ENCODE measurements at regions not wholly inside any gene's neighbourhood (a gene's known extent, or its start where the extent isn't known, plus 50 kb on each side); places are given as distances from the start of the nearest gene placed in this dataset.

- DNase-seq (ENCODE audit: low read depth in 2 of 2) = no peak
Measured at GRCh38 chr12:92359581-92360209, 214.0 kb upstream of the BTG1 start.

DNA sequence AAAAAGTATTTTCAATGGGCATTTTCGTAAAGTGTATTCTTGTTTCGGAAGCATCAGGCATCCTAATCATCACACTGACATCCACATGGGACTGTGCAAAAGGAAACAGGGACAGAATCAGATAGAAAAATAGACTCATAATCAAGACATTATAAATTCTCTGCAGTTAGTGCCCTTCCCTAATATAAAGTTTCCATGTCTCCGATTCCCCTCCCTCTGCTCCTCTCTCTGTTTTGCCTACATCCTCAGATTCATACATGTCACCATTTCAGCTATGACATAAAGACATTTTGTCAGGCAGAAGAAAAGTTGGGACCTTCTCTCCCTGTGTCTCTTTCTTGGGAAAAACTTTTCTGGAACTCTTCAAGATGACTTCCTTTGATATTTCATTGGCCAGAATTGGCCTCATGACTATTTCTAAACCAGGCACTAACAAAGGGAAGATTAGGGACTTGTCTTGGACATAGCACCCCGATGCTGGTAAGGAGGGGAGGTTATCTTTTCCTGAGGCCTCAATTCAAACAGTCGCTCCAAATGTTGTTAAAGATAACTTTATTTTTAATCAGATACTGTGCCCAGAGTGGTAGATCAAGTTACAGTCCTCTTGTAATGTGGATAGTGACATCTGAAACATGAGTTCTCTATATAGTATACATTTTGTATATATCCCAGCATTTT, 212.1 kb upstream of the BTG1 start:
- no peak for DNase-seq (ENCODE audit: low read depth in 2 of 2)

DNA sequence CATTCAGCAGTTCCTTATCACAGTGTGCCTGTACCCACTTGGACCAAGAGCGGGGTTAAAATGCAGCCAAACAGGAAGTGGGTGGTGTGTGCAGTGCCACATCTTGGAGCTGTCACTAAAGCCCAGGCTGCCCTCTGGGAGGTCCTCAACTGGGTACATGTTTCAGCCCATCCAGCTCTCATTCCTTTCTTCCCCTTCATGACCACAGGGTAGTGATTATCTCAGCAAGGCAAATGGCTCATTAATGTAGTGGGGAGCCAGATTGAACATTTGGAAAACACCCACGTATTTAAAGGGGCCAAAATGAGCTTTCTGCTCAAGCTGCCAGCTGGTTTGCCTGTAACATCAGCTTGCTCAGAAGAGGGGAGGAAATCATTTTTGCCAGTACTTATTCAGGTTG, 210.8 kb upstream of the BTG1 start:
- no peak for DNase-seq (ENCODE audit: low read depth in 2 of 2)

- DNase-seq (ENCODE audit: low read depth in 2 of 2) = no peak
Measured at GRCh38 chr12:92349635-92350034, 204.0 kb upstream of the BTG1 start.

DNA sequence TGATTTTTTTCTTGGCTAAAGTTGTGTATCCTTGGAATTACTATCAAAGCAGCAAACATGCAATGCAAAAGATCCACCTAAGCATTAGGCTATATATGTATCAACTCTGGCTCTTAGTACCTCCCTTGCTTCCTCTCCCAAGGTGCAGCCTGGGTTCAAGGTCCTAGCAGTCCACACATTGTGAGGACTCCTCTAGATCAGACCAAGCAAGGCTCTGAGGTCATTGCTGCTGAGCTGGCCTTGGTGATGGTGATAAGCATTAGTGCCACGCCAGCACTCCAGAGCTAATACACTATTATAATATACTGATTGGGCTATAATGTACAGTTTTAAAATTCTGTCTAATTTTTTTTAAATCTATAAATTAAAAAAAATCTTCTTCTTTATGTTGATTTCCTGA, 196.9 kb upstream of the BTG1 start:
- DNase-seq (ENCODE audit: low read depth in 2 of 2) = no peak

- no peak for DNase-seq (ENCODE audit: low read depth in 2 of 2)
Measured at GRCh38 chr12:92341065-92341668, 195.5 kb upstream of the BTG1 start.

DNA sequence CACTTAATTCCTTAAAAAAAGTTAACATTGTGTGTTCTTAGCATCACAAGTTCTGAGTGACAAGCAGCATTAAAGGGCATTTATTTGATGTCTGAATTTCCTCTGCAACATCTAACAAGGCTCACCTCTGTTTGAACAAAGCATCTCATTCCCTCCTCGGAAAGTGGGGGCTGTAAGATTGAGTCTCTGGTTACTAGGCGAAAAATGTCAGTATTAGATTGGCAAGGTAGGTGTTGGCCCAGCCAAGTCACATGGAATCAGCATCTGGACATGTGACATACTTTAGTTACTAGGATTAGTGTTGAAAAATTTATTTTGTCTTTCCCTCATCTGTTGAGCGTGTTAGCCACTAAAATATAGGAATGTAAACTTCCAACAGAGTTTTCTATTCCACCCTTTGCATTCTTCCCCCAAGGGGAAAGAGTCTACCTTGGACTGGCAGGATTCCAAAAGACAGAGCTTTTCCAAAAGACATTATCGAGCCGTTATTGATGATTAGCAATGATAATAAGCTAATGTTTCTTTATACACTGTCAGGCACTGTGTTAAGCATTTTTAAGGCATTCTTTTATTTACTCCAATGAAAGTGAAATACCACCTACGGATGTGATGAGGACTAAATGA, 194.9 kb upstream of the BTG1 start:
- DNase-seq (ENCODE audit: low read depth in 2 of 2) = no peak

DNA sequence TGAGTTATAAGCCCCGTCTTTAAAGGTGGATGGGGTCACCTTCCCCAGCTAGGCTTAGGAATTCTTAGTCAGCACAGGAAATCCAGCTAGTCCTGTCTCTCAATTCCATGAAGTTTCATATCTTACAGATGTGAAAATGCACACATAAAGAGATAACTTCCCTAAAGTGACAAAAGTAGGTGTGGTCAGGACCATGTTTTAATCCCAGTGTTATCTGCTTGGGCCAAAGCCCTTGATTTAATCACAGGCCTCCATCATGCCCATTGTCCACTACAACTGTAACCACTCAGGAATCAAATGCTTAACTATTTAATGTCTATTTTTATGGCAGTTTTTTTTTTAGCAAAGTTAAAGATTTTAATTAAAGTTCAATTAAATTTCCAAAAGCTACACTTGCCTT, 194.4 kb upstream of the BTG1 start:
- no peak for DNase-seq (ENCODE audit: low read depth in 2 of 2)

GRCh38 chr12:92339198-92339821, 193.7 kb upstream of the BTG1 start:
- DNase-seq (ENCODE audit: low read depth in 2 of 2) = no peak

- DNase-seq (ENCODE audit: low read depth in 2 of 2) = no peak
Measured at GRCh38 chr12:92338671-92339070, 193.0 kb upstream of the BTG1 start.

GRCh38 chr12:92338102-92338501, 192.5 kb upstream of the BTG1 start:
- DNase-seq (ENCODE audit: low read depth in 2 of 2) = no peak

- DNase-seq (ENCODE audit: low read depth in 2 of 2) = no peak
Measured at GRCh38 chr12:92337128-92337527, 191.5 kb upstream of the BTG1 start.

- DNase-seq (ENCODE audit: low read depth in 2 of 2) = no peak
Measured at GRCh38 chr12:92336641-92337040, 191.0 kb upstream of the BTG1 start.

DNA sequence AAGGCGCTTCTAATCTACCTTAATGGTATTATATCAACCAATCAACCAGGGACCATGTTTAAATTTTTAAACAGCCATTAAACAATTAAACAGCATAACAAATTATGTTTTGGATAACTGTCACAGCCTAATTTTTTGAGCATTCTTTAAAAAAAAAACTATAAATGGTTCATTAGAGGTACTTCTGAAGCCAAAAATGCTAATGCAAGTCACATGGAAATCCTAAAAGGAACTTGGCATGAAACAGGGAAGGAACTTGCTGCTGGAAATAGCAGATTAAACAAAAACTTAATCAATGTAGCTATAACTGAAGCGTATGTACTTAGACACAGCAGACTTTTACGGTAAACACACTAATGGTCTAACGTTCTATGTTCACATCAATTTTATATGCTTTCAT, 190.2 kb upstream of the BTG1 start:
- no peak for DNase-seq (ENCODE audit: low read depth in 2 of 2)

DNA sequence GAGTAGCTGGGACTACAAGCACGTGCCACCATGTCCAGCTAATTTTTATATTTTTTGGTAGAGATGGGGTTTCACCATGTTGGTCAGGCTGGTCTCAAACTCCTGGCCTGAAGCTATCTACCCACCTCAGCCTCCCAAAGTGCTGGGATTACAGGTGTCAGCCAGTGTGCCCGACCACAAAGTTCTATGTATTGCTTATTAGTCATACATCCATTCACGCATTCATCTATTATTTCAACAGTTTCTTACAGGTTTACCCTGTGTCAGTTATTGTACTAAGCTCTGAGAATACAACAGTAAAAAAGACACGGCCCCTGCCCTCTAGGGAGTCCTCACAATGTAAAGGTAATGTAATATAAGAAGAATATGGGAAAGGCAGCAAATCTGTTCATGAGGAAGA, 188.9 kb upstream of the BTG1 start:
- no peak for DNase-seq (ENCODE audit: low read depth in 2 of 2)

DNA sequence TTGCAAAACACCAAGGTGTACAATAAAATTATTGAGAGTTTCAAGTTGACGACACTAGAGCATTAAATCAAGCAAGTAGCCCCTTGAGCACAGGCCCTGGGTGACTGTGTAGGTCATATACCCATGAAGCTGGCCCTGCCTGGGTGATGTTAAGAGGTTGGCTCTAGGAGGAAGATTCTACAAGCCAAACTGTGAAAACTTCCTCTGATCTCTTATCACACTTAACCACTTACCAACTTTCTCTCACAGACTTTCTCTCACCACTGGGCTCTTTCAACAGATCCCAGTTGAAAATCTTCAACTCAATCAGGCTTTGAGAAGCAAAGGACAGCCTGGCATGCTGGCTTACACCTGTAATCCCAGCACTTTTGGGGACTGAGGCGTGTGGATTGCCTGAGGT, 186.9 kb upstream of the BTG1 start:
- no peak for DNase-seq (ENCODE audit: low read depth in 2 of 2)

GRCh38 chr12:92331383-92331782, 185.7 kb upstream of the BTG1 start:
- DNase-seq (ENCODE audit: low read depth in 2 of 2) = no peak

DNA sequence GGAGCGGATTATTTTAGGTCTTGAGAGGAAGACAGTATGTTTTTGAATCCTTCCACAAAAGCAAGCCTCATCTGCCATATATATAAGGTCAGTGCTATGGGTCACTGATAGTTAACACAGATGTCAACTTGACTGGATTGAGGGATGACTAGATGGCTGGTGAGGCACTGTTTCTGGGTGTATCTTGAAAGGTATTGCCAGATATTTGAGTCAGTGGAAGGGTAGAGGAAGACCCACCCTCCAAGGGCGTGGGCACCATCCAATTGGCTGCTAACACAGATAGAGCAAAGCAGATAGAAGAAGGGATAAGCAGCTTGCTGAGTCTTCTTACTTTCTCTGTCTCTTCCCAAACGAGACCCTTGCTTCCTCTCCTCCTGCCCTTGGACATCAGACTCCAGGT, 185.0 kb upstream of the BTG1 start:
- DNase-seq (ENCODE audit: low read depth in 2 of 2) = no peak

- DNase-seq (ENCODE audit: low read depth in 2 of 2) = no peak
Measured at GRCh38 chr12:92326877-92327276, 181.2 kb upstream of the BTG1 start.

DNA sequence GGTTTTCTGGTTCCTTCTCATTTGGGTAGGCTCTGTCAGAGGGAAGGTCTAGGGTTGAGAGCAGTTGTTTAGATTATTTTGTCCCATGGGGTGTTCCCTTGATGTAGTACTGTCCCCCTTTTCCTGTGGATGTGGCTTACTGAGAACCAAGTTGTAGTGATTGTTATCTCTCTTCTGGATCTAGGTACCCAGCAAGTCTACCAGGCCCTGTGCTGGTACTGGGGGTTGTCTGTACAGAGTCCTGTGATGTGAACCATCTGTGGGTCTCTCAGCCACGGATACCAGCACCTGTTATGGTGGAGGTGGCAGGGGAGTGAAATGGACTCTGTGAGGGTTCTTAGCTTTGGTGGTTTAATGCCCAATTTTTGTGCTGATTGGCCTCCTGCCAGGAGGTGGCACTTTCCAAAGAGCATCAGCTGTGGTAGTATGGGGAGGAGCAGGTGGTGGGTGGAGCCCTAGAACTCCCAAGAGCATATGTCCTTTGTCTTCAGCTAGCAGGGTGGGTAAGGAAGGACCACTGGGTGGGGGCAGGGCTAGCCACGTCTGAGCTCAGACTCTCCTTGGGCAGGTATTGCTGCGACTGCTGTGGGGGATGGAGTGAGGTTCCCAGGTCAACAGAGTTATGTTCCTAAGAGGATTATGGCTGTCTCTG, 179.3 kb upstream of the BTG1 start:
- DNase-seq (ENCODE audit: low read depth in 2 of 2) = no peak

GRCh38 chr12:92312463-92312964, 166.9 kb upstream of the BTG1 start:
- DNase-seq (ENCODE audit: low read depth in 2 of 2) = no peak
